Panc1 (cell line): ENCODE measurements at regions not wholly inside any gene's neighbourhood (a gene's known extent, or its start where the extent isn't known, plus 50 kb on each side); places are given as distances from the start of the nearest gene placed in this dataset.

Experiments used
- ATAC-seq: fragments of 200-7000 bp; cut with Tn5 transposase; 2 replicates; pipeline ENCODE4 v1.9.1; 2020; ENCODE audit warnings: mild to moderate bottlenecking, moderate library complexity
- BruUV-seq: library from RNA; stranded (reverse); fragments of 400-500 nt; replicated peaks from 2 replicates; lab custom pipeline; 2021; lab: Mats Ljungman, UMichigan
- CTCF ChIA-PET: fragments of 300-600 bp; sonication (Branson Sonifier 250); formaldehyde crosslinking; loops from one replicate; lab custom pipeline; 2022; ENCODE audit warnings: antibody characterized with exemption; lab: Charles Lee
- POLR2A ChIA-PET: fragments of 300-600 bp; sonication (Branson Sonifier 250); formaldehyde crosslinking; loops from one replicate; lab custom pipeline; 2022; ENCODE audit warnings: antibody characterized with exemption; lab: Charles Lee
- DNase-seq: peaks from one replicate; pipeline ENCODE4 v3.0.0-alpha.2; 2010; ENCODE audit warnings: low read depth, low spot score
- H3K27ac ChIP-seq: 2 replicates; pipeline ENCODE4 v1.5.1; 2011; ENCODE audit warnings: mild to moderate bottlenecking, low read length, inconsistent platforms
- H3K27me3 ChIP-seq: fragments of 200-500 bp; sonication (Bioruptor generic); 2 replicates; pipeline ENCODE4 v1.6.0; 2014; ENCODE audit warnings: low read length, inconsistent platforms; ENCODE audit not compliant: control insufficient read depth, insufficient read depth
- H3K36me3 ChIP-seq: fragments of 200-500 bp; sonication (Bioruptor generic); 2 replicates; pipeline ENCODE4 v1.5.1; 2014; ENCODE audit warnings: inconsistent platforms, mild to moderate bottlenecking, low read length, moderate library complexity; ENCODE audit not compliant: control insufficient read depth, insufficient read depth
- H3K4me1 ChIP-seq: 2 replicates; pipeline ENCODE4 v1.5.1; 2011; ENCODE audit warnings: inconsistent platforms, mild to moderate bottlenecking, low read length, moderate library complexity; ENCODE audit not compliant: control insufficient read depth, insufficient read depth
- H3K4me3 ChIP-seq, 2 experiments: 2 replicates each; pipeline ENCODE4 v1.5.1; 2011 to 2012; ENCODE audit warnings: low read depth in 2 of 2, low read length in 2 of 2, mild to moderate bottlenecking in 2 of 2, inconsistent platforms in 1 of 2, moderate library complexity in 1 of 2
- H3K9me3 ChIP-seq: fragments of 200-500 bp; sonication (Bioruptor generic); 2 replicates; pipeline ENCODE4 v1.5.1; 2014; ENCODE audit warnings: low read depth, mild to moderate bottlenecking, inconsistent platforms, low read length, moderate library complexity; ENCODE audit not compliant: control insufficient read depth, insufficient read depth
- POLR2AphosphoS5 ChIP-seq: IDR thresholded peaks from 2 replicates; pipeline ENCODE4 v1.6.1; 2012; ENCODE audit warnings: mild to moderate bottlenecking, low read depth, low read length, moderate library complexity
- SIN3A ChIP-seq: IDR thresholded peaks from 2 replicates; pipeline ENCODE4 v1.6.1; 2012; ENCODE audit warnings: low read depth, mild to moderate bottlenecking, low read length, moderate library complexity, borderline replicate concordance; ENCODE audit not compliant: insufficient read depth
- TCF7L2 ChIP-seq: IDR thresholded peaks from 2 replicates; pipeline ENCODE4 v1.6.1; 2011; ENCODE audit warnings: mild to moderate bottlenecking, low read depth, low read length, inconsistent platforms
- in situ Hi-C: cut with HindIII; loops from 2 replicates; pipeline ENCODE4 v1.10.0; 2016; ENCODE audit warnings: low sequenced_read_pairs, low pct_unique_long_range_greater_than_20kb
- intact Hi-C: fragments of 100-400 bp; cut with micrococcal nuclease; formaldehyde crosslinking; loops from one replicate; pipeline ENCODE4 v1.10.0; 2022; ENCODE audit not compliant: unreplicated experiment
- TF ChIP-seq, protein P1 (sequence below): fragments of 450-650 bp; IDR thresholded peaks from 2 replicates; pipeline ENCODE4 v1.5.1; 2017; ENCODE audit warnings: mild to moderate bottlenecking
- TF ChIP-seq, protein P2 (sequence below), 2 experiments: IDR thresholded peaks; 2 replicates each; pipeline ENCODE4 v1.6.1; 2011 to 2012; ENCODE audit warnings: low read depth in 2 of 2, control low read depth in 1 of 2, low read length in 1 of 2, mild to moderate bottlenecking in 1 of 2, moderate library complexity in 1 of 2; ENCODE audit not compliant: insufficient read depth in 1 of 2

DNA sequence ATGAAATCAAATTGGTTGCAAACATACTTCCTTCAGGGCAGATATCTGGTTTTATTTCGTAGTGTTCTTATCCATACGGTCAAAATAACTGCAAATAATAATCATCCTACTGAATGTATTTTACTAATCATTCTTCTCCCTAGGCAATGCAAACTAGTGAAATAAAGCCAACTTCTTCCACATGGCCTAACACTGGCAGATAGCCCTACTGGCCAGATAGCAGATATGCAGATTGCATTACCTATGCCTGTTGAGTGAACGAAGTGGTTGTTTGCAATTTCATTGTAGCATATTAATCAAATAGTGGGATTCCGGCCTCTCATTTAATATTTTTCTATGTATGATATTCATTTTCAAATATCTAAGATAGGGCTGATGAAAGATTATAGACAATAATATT, 116.2 kb downstream of the CENPF start:
- ChIA-PET POLR2A (no interaction called here), CTCF (interaction anchor here (0.7 kb wide), 1 partner anchor 144 kb away, joined by 3 read pairs; no protein-coding TSS in a partner anchor)
- no peaks in the 10 kb centered on the region for H3K9me3 ChIP-seq
- no peaks in the 10 kb centered on the region for H3K36me3 ChIP-seq
- H3K4me3 ChIP-seq: no peak overlapping the region
- ATAC-seq: no peak
- intact Hi-C loops: no loop called here
- no peak overlapping the region for H3K27ac ChIP-seq
- no peaks in the 10 kb centered on the region; the same call in 1 of the 2 replicates for H3K27me3 ChIP-seq
- no TSS peak for BruUV-seq
- no peaks in the 10 kb centered on the region for H3K4me1 ChIP-seq
- TF ChIP-seq TCF7L2: no peak
- no peak for TF ChIP-seq POLR2AphosphoS5
- TF ChIP-seq, protein P1, sequence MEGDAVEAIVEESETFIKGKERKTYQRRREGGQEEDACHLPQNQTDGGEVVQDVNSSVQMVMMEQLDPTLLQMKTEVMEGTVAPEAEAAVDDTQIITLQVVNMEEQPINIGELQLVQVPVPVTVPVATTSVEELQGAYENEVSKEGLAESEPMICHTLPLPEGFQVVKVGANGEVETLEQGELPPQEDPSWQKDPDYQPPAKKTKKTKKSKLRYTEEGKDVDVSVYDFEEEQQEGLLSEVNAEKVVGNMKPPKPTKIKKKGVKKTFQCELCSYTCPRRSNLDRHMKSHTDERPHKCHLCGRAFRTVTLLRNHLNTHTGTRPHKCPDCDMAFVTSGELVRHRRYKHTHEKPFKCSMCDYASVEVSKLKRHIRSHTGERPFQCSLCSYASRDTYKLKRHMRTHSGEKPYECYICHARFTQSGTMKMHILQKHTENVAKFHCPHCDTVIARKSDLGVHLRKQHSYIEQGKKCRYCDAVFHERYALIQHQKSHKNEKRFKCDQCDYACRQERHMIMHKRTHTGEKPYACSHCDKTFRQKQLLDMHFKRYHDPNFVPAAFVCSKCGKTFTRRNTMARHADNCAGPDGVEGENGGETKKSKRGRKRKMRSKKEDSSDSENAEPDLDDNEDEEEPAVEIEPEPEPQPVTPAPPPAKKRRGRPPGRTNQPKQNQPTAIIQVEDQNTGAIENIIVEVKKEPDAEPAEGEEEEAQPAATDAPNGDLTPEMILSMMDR: no peak
- TF ChIP-seq, protein P2, sequence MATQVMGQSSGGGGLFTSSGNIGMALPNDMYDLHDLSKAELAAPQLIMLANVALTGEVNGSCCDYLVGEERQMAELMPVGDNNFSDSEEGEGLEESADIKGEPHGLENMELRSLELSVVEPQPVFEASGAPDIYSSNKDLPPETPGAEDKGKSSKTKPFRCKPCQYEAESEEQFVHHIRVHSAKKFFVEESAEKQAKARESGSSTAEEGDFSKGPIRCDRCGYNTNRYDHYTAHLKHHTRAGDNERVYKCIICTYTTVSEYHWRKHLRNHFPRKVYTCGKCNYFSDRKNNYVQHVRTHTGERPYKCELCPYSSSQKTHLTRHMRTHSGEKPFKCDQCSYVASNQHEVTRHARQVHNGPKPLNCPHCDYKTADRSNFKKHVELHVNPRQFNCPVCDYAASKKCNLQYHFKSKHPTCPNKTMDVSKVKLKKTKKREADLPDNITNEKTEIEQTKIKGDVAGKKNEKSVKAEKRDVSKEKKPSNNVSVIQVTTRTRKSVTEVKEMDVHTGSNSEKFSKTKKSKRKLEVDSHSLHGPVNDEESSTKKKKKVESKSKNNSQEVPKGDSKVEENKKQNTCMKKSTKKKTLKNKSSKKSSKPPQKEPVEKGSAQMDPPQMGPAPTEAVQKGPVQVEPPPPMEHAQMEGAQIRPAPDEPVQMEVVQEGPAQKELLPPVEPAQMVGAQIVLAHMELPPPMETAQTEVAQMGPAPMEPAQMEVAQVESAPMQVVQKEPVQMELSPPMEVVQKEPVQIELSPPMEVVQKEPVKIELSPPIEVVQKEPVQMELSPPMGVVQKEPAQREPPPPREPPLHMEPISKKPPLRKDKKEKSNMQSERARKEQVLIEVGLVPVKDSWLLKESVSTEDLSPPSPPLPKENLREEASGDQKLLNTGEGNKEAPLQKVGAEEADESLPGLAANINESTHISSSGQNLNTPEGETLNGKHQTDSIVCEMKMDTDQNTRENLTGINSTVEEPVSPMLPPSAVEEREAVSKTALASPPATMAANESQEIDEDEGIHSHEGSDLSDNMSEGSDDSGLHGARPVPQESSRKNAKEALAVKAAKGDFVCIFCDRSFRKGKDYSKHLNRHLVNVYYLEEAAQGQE (IDR thresholded peaks at IDR 0.05; ENCODE audit: insufficient read depth in 1 of 2, low read depth in 2 of 2, low read length in 1 of 2): no peak
- no peak for TF ChIP-seq SIN3A
- in situ Hi-C loops: no loop called here
- no peak for DNase-seq

DNA sequence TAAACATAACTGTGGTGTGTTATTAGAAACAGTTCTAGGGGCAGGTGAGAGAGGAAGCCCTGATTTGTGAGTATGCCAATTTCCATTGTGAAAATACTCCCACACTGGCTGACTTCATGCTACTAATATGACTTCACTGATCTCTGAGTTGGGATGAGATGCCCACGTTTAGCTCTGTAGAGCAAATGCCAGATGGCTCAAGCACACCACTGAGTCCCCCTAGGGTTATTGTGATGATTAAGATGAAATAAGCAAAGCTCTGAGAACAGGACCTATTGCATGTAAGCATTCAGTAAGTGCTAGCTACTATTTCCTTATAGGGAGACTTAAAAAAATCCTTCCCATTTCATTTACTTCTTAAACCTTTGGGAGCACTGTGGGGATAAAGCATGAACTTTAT, 117.6 kb downstream of the CENPF start:
- TF ChIP-seq, protein P2 (IDR thresholded peaks at IDR 0.05; ENCODE audit: insufficient read depth in 1 of 2, low read depth in 2 of 2, low read length in 1 of 2): no peak
- TF ChIP-seq TCF7L2: no peak
- no peak for TF ChIP-seq SIN3A
- TF ChIP-seq, protein P1: no peak
- TF ChIP-seq POLR2AphosphoS5: no peak
- ATAC-seq: 0 out of 2 replicates have a peak, but pooled peaks have one; percentile 21
- H3K4me1 ChIP-seq: no peaks in the 10 kb centered on the region
- H3K4me3 ChIP-seq: no peak overlapping the region
- in situ Hi-C loops: no loop called here
- no peaks in the 10 kb centered on the region for H3K9me3 ChIP-seq
- no peaks in the 10 kb centered on the region for H3K36me3 ChIP-seq
- POLR2A ChIA-PET: no interaction called here
- intact Hi-C loops: no loop called here
- no TSS peak for BruUV-seq
- no peak overlapping the region for H3K27ac ChIP-seq
- no peak for DNase-seq
- H3K27me3 ChIP-seq: no peaks in the 10 kb centered on the region; the same call in 1 of the 2 replicates
- CTCF ChIA-PET: no interaction called here
